ENCODE measurements at regions not wholly inside any gene's neighbourhood (a gene's known extent, or its start where the extent isn't known, plus 50 kb on each side); places are given as distances from the start of the nearest gene placed in this dataset.

DNA sequence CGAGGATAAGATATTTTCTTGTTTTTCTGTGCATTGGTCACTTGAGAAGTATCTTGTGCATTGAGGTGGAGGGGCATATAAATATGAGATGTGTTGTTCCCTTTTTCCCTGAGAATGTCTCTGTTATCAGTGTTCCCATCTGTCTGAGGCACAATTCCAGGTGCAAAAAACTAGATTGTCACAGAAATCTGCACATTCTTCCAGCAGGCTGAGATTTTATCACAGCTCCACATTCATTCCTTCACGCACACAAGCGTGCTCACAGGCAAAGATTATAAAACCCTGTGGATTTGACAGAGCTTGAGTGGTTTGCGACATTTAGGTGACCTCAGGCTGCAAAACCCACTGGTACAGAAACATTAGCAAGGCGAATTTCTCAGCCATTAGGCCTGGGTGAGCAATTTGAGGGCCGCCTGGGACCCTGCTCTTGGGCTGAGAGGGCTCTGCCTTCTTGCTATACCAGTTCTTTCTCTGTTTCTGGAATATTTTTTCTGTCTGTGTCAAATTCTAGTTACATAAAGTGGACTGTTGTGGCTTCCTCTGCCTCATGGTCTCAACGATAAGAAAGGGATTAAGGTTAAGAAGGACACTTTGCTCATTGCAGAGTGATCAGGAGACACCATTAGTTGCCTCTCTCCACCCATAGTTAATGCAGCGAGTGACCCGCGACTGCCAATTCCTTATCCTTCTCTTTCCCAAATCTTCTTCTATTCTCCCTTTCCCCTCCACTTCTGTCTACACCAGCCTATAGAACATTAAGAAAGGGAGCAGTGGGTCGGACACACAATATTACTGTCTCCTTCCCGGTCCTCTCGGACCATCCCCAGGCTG is 86.7 kb upstream of the C1QTNF7 start:
- peak overlapping the region; percentile 79 for H3K4me3 Mint-ChIP-seq
- H3K27me3 Mint-ChIP-seq (ENCODE audit: low read depth, poor library complexity), result peaks cover 3% of the 10 kb centered on the region
- H3K27ac Mint-ChIP-seq, result peak overlapping the region; percentile 90
- peaks cover 13% of the 10 kb centered on the region for H3K9me3 Mint-ChIP-seq
- no peak for DNase-seq
- no peak for TF ChIP-seq CTCF (IDR thresholded peaks at IDR 0.05)
- peaks cover 89% of the 10 kb centered on the region for H3K4me1 Mint-ChIP-seq
- H3K36me3 Mint-ChIP-seq (ENCODE audit: low read depth), result peaks cover 8% of the 10 kb centered on the region

- Mint-ChIP-seq H3K9me3 (peaks cover 11% of the 10 kb centered on the region), H3K4me3 (peak overlapping the region; percentile 79), H3K36me3 (ENCODE audit: low read depth) (peaks cover 7% of the 10 kb centered on the region), H3K27me3 (ENCODE audit: low read depth, poor library complexity) (peaks cover 3% of the 10 kb centered on the region), H3K4me1 (peaks cover 82% of the 10 kb centered on the region), H3K27ac (peak overlapping the region; percentile 90)
- no peak for DNase-seq
- TF ChIP-seq CTCF (IDR thresholded peaks at IDR 0.05), result no peak
Observed at GRCh38 chr4:15341733-15342300, 86.0 kb upstream of the C1QTNF7 start.

DNA sequence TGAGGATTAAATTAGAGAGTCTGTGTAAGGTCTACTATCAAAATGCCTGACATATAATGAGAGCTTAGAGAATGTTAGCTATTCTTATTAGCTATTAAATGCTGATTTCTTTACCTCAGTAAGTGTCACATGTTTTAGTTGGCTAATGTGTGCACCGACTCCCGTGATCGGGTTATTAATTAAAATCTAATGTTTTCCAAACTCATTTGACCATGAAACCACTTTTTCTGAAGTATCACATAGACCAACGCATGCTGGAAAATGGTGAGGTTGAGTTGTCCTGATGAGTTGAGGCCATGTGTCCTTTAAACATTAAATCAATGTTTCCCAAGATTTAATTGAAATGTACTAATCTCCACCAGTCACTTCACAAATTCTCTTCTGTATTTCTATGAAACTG is 84.8 kb upstream of the C1QTNF7 start:
- H3K36me3 Mint-ChIP-seq (ENCODE audit: low read depth), result no peaks in the 10 kb centered on the region
- no peak overlapping the region for H3K27ac Mint-ChIP-seq
- H3K4me3 Mint-ChIP-seq, result no peak overlapping the region

DNA sequence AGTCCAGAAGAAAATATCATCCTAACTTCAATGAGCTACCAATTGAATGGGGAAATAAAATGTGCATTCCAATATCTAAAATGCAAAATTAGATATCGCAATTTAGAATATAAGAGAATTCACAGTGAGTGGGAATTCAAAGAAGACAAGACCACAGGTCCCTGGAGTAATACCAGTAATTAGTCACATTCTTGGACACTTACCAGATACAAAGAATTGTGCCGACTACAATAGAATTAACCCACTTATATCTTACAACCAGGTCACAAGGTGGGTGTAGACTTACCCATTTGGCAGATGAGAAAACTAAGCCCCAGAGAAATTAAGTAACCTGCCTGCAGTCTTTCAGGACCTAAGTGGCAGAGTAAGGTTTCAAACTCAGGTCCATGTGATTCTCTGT is 84.3 kb upstream of the C1QTNF7 start:
- no peak for DNase-seq
- no peak overlapping the region for H3K27ac Mint-ChIP-seq
- no peaks in the 10 kb centered on the region for H3K9me3 Mint-ChIP-seq
- no peaks in the 10 kb centered on the region for H3K36me3 Mint-ChIP-seq (ENCODE audit: low read depth)
- H3K4me1 Mint-ChIP-seq, result peaks cover 73% of the 10 kb centered on the region
- H3K27me3 Mint-ChIP-seq (ENCODE audit: low read depth, poor library complexity), result peaks cover 3% of the 10 kb centered on the region
- no peak overlapping the region for H3K4me3 Mint-ChIP-seq
- no peak for TF ChIP-seq CTCF (IDR thresholded peaks at IDR 0.05)

More for the DNA sequence above, 84.8 kb upstream of the C1QTNF7 start:
- no peak for TF ChIP-seq CTCF (IDR thresholded peaks at IDR 0.05)
- peaks cover 1% of the 10 kb centered on the region for H3K9me3 Mint-ChIP-seq
- no peak for DNase-seq
- peaks cover 73% of the 10 kb centered on the region for H3K4me1 Mint-ChIP-seq
- H3K27me3 Mint-ChIP-seq (ENCODE audit: low read depth, poor library complexity), result peaks cover 3% of the 10 kb centered on the region

DNA sequence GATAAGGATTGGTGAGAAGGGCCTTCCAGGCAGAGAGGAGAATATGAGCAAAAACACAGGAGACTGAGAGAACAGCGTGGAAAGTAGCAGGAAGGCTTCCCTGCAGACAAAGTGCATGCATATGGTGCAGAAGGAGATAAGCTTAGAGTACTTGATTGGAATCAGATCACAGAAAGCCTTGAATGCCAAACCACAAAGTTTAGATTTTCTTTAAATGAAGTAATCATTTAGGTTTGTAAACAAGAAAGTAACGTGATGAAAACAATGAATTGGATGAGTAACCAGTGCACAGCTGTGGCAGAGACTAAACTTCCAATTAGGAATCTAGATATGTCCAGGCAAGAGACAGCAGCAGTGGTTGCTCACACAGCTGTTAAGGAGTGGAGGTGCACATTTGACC is 83.8 kb upstream of the C1QTNF7 start:
- Mint-ChIP-seq H3K4me3 (no peak overlapping the region), H3K9me3 (no peaks in the 10 kb centered on the region), H3K27ac (no peak overlapping the region), H3K27me3 (ENCODE audit: low read depth, poor library complexity) (peaks cover 3% of the 10 kb centered on the region), H3K4me1 (peaks cover 73% of the 10 kb centered on the region), H3K36me3 (ENCODE audit: low read depth) (no peaks in the 10 kb centered on the region)
- TF ChIP-seq CTCF (IDR thresholded peaks at IDR 0.05), result no peak
- no peak for DNase-seq
